ENCODE measurements at regions not wholly inside any gene's neighbourhood (a gene's known extent, or its start where the extent isn't known, plus 50 kb on each side); places are given as distances from the start of the nearest gene placed in this dataset.

GRCh38 chr5:77869116-77869798 lies 93.1 kb upstream of the TBCA start:
- FAIRE-seq: no peak
- POLR2A ChIA-PET: interaction anchor here (1.4 kb wide), 1 partner anchor 16 kb away, joined by 3 read pairs; no protein-coding TSS in a partner anchor
- no peak for DNase-seq (ENCODE audit: low read depth, low spot score)
- Histone ChIP-seq H3K79me2 (ENCODE audit: control insufficient read depth, insufficient read depth, low read length) (no peaks in the 10 kb centered on the region), H3K9ac (ENCODE audit: control insufficient read depth, insufficient read depth, low read length) (no peak overlapping the region), H3K27ac (ENCODE audit: control insufficient read depth, insufficient read depth) (no peak overlapping the region), H3K4me2 (ENCODE audit: control insufficient read depth, insufficient read depth) (no peak overlapping the region), H3K36me3 (ENCODE audit: control insufficient read depth in 2 of 2, insufficient read depth in 2 of 2, low read length in 1 of 2) (no peaks in the 10 kb centered on the region), H3K9me3 (replicated peaks; ENCODE audit: control insufficient read depth, insufficient read depth, low read length) (no peaks in the 10 kb centered on the region), H3K4me3 (no peak overlapping the region), H2AFZ (ENCODE audit: control insufficient read depth, low read depth, low read length) (peak overlapping the region; percentile 17; the same call in 1 of the 2 replicates), H4K20me1 (ENCODE audit: control insufficient read depth, insufficient read depth) (no peaks in the 10 kb centered on the region), H3K4me1 (ENCODE audit: control insufficient read depth, insufficient read depth, low read length) (no peaks in the 10 kb centered on the region), H3K27me3 (replicated peaks in 1 of 2; ENCODE audit: control insufficient read depth in 2 of 2, insufficient read depth in 2 of 2, low read length in 1 of 2) (no peaks in the 10 kb centered on the region)
- SMC1A ChIA-PET (ENCODE audit: uncharacterized antibody, unreplicated experiment): interaction anchor here (0.7 to 3.3 kb wide), 7 partner anchors 9 to 399 kb away, joined by 3 to 34 read pairs (median 4); no protein-coding TSS in a partner anchor
- CTCF ChIA-PET: interaction anchor here (1.0 to 3.0 kb wide), 8 partner anchors 8 to 399 kb away, joined by 3 to 15 read pairs (median 5); no protein-coding TSS in a partner anchor
- BruUV-seq (replicated peaks): no TSS peak
- intact Hi-C loops (cut with micrococcal nuclease; ENCODE audit: unreplicated experiment): loop anchor here (5.0 to 10.0 kb wide), 2 partner anchors 106 to 293 kb away; no protein-coding TSS in a partner anchor
- in situ Hi-C loops (cut with MboI): no loop called here
- RAD21 ChIA-PET (ENCODE audit: unreplicated experiment): interaction anchor here (0.7 to 2.5 kb wide), 6 partner anchors 8 to 182 kb away, joined by 3 to 7 read pairs (median 3); no protein-coding TSS in a partner anchor
- 49% methylated on average over 11 of the region's 11 CpGs for WGBS (ENCODE audit: insufficient coverage, insufficient replicate concordance, low lambda C conversion rate, missing lambda C conversion rate)
- TF ChIP-seq RBBP5 (conservative IDR thresholded peaks at IDR 0.05): no peak
- no peak for TF ChIP-seq NFIC (IDR thresholded peaks at IDR 0.05; ENCODE audit: low read depth, low read length)
- TF ChIP-seq PAX8 (IDR thresholded peaks at IDR 0.05): no peak
- no peak for TF ChIP-seq CEBPB (IDR thresholded peaks at IDR 0.05; ENCODE audit: borderline replicate concordance in 1 of 2, low read depth in 2 of 2, low read length in 2 of 2)
- no peak for TF ChIP-seq ZBTB33 (IDR thresholded peaks at IDR 0.05)
- no peak for TF ChIP-seq POLR2AphosphoS2 (IDR thresholded peaks at IDR 0.05; ENCODE audit: low read depth, low read length)
- no peak for TF ChIP-seq NFXL1 (IDR thresholded peaks at IDR 0.05; ENCODE audit: borderline replicate concordance)
- TF ChIP-seq ZNF274 (IDR thresholded peaks at IDR 0.05; ENCODE audit: insufficient read depth, insufficient read length): no peak
- TF ChIP-seq WRNIP1 (IDR thresholded peaks at IDR 0.05; ENCODE audit: borderline replicate concordance, low read depth, low read length): no peak
- TF ChIP-seq, protein P1, sequence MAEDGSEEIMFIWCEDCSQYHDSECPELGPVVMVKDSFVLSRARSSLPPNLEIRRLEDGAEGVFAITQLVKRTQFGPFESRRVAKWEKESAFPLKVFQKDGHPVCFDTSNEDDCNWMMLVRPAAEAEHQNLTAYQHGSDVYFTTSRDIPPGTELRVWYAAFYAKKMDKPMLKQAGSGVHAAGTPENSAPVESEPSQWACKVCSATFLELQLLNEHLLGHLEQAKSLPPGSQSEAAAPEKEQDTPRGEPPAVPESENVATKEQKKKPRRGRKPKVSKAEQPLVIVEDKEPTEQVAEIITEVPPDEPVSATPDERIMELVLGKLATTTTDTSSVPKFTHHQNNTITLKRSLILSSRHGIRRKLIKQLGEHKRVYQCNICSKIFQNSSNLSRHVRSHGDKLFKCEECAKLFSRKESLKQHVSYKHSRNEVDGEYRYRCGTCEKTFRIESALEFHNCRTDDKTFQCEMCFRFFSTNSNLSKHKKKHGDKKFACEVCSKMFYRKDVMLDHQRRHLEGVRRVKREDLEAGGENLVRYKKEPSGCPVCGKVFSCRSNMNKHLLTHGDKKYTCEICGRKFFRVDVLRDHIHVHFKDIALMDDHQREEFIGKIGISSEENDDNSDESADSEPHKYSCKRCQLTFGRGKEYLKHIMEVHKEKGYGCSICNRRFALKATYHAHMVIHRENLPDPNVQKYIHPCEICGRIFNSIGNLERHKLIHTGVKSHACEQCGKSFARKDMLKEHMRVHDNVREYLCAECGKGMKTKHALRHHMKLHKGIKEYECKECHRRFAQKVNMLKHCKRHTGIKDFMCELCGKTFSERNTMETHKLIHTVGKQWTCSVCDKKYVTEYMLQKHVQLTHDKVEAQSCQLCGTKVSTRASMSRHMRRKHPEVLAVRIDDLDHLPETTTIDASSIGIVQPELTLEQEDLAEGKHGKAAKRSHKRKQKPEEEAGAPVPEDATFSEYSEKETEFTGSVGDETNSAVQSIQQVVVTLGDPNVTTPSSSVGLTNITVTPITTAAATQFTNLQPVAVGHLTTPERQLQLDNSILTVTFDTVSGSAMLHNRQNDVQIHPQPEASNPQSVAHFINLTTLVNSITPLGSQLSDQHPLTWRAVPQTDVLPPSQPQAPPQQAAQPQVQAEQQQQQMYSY (CRISPR knock-in tag; IDR thresholded peaks at IDR 0.05): no peak
- TF ChIP-seq PBX3 (IDR thresholded peaks at IDR 0.05; ENCODE audit: insufficient replicate concordance, low read depth, low read length): no peak
- TF ChIP-seq HDAC6 (IDR thresholded peaks at IDR 0.05; ENCODE audit: unreplicated experiment): no peak
- ATAC-seq: no peak
